Activated B cell treated with CpG ODN at 0.5 μM for 24 hours (primary cell): ENCODE measurements at regions not wholly inside any gene's neighbourhood (a gene's known extent, or its start where the extent isn't known, plus 50 kb on each side); places are given as distances from the start of the nearest gene placed in this dataset.

ENCODE experiments used
- ATAC-seq: fragments of 200-7000 bp; cut with Tn5 transposase; one replicate; pipeline ENCODE4 v1.10.0; 2021; ENCODE audit warnings: low read depth, mild to moderate bottlenecking, moderate library complexity
- CTCF ChIA-PET: fragments of 350-600 bp; sonication (Branson Sonifier 250); formaldehyde crosslinking; loops from one replicate; lab custom pipeline; 2021; ENCODE audit warnings: antibody characterized with exemption; lab: Charles Lee
- POLR2A ChIA-PET: fragments of 350-600 bp; sonication (Branson Sonifier 250); formaldehyde crosslinking; loops from one replicate; lab custom pipeline; 2021; ENCODE audit warnings: antibody characterized with exemption; lab: Charles Lee
- DNase-seq: peaks from one replicate; pipeline ENCODE4 v3.0.0; 2022
- H3K27ac Mint-ChIP-seq: one replicate; pipeline ENCODE4 v1.8.0; 2020; ENCODE audit warnings: mixed read lengths
- H3K27me3 Mint-ChIP-seq: one replicate; pipeline ENCODE4 v1.8.0; 2021; ENCODE audit warnings: mixed read lengths
- H3K36me3 Mint-ChIP-seq: one replicate; pipeline ENCODE4 v1.8.0; 2021; ENCODE audit warnings: low read depth, mixed read lengths
- H3K4me1 Mint-ChIP-seq: one replicate; pipeline ENCODE4 v1.8.0; 2021; ENCODE audit warnings: mixed read lengths
- H3K4me3 Mint-ChIP-seq: one replicate; pipeline ENCODE4 v1.8.0; 2020; ENCODE audit warnings: mild to moderate bottlenecking, mixed read lengths
- H3K9me3 Mint-ChIP-seq: one replicate; pipeline ENCODE4 v1.8.0; 2020; ENCODE audit warnings: mixed read lengths
- CTCF ChIP-seq: fragments of 200-600 bp; IDR thresholded peaks from one replicate; pipeline ENCODE4 v1.8.0; 2022; ENCODE audit warnings: antibody characterized with exemption, mild to moderate bottlenecking
- intact Hi-C: fragments of 100-400 bp; cut with micrococcal nuclease; formaldehyde crosslinking; loops from one replicate; pipeline ENCODE4 v1.15.1; 2024

DNA sequence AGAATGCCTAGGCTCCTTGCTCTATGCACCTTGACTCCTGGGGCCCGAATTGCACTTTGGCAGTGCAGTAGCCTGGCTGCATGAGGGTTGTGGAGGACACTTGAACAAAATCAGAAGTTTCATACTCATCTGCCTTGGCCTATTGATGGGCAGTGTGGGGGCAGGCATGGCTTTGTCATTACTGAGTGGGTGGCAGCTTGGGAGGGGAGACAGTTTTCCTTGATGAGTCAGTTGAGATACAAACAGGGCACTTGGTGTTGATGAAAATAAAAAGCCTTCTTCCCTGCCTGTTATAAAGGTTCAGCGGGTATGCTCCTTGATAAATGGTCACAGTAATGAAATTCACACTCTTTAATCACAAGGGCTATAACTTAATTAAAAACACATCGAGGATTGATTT lies 126.8 kb upstream of the MAMLD1 start:
- TF ChIP-seq CTCF = no peak
- no peaks in the 10 kb centered on the region for H3K4me1 Mint-ChIP-seq
- H3K27ac Mint-ChIP-seq = no peak overlapping the region
- POLR2A ChIA-PET = no interaction called here
- H3K9me3 Mint-ChIP-seq = no peaks in the 10 kb centered on the region
- no peak overlapping the region for H3K4me3 Mint-ChIP-seq
- H3K27me3 Mint-ChIP-seq = no peaks in the 10 kb centered on the region
- ATAC-seq (no peak), DNase-seq (no peak)
- no peaks in the 10 kb centered on the region for H3K36me3 Mint-ChIP-seq
- CTCF ChIA-PET = no interaction called here
- intact Hi-C loops = no loop called here

DNA sequence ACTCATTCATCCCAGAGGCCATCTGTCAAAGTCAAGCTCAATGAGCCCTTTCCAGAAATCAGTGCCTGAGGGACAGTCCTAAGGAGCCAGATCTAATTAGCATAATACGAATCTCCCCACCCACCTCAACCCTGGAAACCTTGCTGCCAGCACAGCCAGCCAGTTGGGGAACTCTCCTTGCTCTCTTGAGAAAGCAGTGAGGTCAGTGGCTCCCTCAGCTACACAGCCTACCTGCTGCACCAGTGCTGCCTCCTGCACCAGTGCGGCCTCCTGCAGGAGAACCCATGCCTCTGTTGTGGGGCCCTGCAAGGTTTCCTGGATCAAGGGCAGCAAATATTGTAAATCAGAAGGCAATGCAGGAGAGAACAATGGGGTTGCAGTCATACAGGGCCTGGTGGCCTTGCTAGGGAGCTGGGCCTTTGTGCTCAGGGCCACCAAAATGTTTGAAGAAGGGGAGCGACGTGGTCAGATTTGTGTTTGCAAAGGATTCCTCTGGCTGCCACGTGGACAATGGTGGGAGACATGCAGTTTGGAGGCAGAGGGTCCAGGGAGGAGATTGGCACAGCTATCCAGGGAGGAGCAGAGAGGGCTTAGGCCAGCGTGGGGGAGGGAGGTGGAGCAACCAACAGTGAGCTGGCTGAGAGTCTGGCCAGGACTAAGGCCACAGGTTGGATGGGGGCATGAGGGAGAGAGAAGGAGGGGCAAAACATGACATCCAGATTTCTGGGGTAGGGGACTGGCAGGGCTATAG lies 124.3 kb upstream of the MAMLD1 start:
- H3K27me3 Mint-ChIP-seq = no peaks in the 10 kb centered on the region
- CTCF ChIA-PET = no interaction called here
- DNase-seq (no peak), ATAC-seq (no peak)
- no peak overlapping the region for H3K4me3 Mint-ChIP-seq
- H3K4me1 Mint-ChIP-seq = no peaks in the 10 kb centered on the region
- H3K36me3 Mint-ChIP-seq = no peaks in the 10 kb centered on the region
- intact Hi-C loops = no loop called here
- POLR2A ChIA-PET = no interaction called here
- no peak for TF ChIP-seq CTCF
- H3K27ac Mint-ChIP-seq = no peak overlapping the region
- H3K9me3 Mint-ChIP-seq = no peaks in the 10 kb centered on the region

GRCh38 chrX:150239946-150240642 lies 123.0 kb upstream of the MAMLD1 start:
- H3K27ac Mint-ChIP-seq = no peak overlapping the region
- no peak for TF ChIP-seq CTCF
- H3K4me3 Mint-ChIP-seq = no peak overlapping the region
- no peaks in the 10 kb centered on the region for H3K27me3 Mint-ChIP-seq
- H3K4me1 Mint-ChIP-seq = no peaks in the 10 kb centered on the region
- no peaks in the 10 kb centered on the region for H3K36me3 Mint-ChIP-seq
- intact Hi-C loops = no loop called here
- no peaks in the 10 kb centered on the region for H3K9me3 Mint-ChIP-seq
- POLR2A ChIA-PET = no interaction called here
- no peak for DNase-seq
- no peak for ATAC-seq
- CTCF ChIA-PET = no interaction called here

DNA sequence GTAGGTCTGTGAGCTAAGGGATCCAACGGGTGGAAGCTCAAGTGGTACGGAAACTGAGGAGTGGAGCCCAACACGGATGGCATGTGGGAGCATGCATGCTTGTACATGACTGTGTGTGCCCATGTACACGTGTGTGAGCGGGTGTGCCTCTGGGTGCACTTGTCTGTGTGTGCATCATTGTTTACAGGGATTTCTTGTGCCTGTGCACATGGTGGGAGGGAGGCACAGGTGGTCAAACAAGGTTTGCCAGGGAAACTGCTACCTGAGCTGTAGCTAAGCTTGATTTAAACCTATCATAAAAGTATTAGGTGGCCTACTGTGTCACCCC lies 122.5 kb upstream of the MAMLD1 start:
- DNase-seq (no peak), ATAC-seq (no peak)
- POLR2A ChIA-PET = no interaction called here
- CTCF ChIA-PET = no interaction called here
- intact Hi-C loops = no loop called here
- H3K4me1 Mint-ChIP-seq = no peaks in the 10 kb centered on the region
- no peak overlapping the region for H3K4me3 Mint-ChIP-seq
- H3K27me3 Mint-ChIP-seq = no peaks in the 10 kb centered on the region
- H3K36me3 Mint-ChIP-seq = no peaks in the 10 kb centered on the region
- H3K9me3 Mint-ChIP-seq = no peaks in the 10 kb centered on the region
- no peak overlapping the region for H3K27ac Mint-ChIP-seq
- no peak for TF ChIP-seq CTCF

GRCh38 chrX:150253959-150254620 lies 109.0 kb upstream of the MAMLD1 start:
- intact Hi-C loops = no loop called here
- TF ChIP-seq CTCF = no peak
- ATAC-seq = no peak
- ChIA-PET POLR2A (no interaction called here), CTCF (no interaction called here)
- Mint-ChIP-seq H3K4me3 (no peak overlapping the region), H3K9me3 (no peaks in the 10 kb centered on the region), H3K27ac (no peak overlapping the region), H3K36me3 (no peaks in the 10 kb centered on the region), H3K4me1 (no peaks in the 10 kb centered on the region), H3K27me3 (peaks cover 2% of the 10 kb centered on the region)
- DNase-seq = no peak
